Adrenal gland (tissue), 5 donors: ENCODE measurements at regions not wholly inside any gene's neighbourhood (a gene's known extent, or its start where the extent isn't known, plus 50 kb on each side); places are given as distances from the start of the nearest gene placed in this dataset.

Experiments
- CTCF ChIP-seq, 6 experiments: fragments of 450-650 bp in 4 of 6; fragments of 200-600 bp in 2 of 6; sonication (generic) in 1 of 6; IDR thresholded peaks; 1 replicate in 5 of 6; 2 replicates in 1 of 6; pipeline versions ENCODE4 v1.5.1 to v1.8.0; 2016 to 2021; ENCODE audit warnings: antibody characterized with exemption in 6 of 6, mild to moderate bottlenecking in 2 of 6, moderate library complexity in 1 of 6
- POLR2A ChIP-seq, 2 donors: fragments of 450-650 bp; IDR thresholded peaks; one replicate each; pipeline ENCODE4 v1.6.1; 2017; ENCODE audit warnings: antibody characterized with exemption in 2 of 2, mild to moderate bottlenecking in 2 of 2, moderate library complexity in 1 of 2
- donor health status: DM: no; HTN: no; CAD: no.

GRCh38 chr10:91111060-91111459 is 109.4 kb upstream of the PCGF5 start:
- no peak for TF ChIP-seq POLR2A (IDR thresholded peaks at IDR 0.05)
- no peak for TF ChIP-seq CTCF (IDR thresholded peaks at IDR 0.05)
